HEK293T (cell line): ENCODE measurements at regions not wholly inside any gene's neighbourhood (a gene's known extent, or its start where the extent isn't known, plus 50 kb on each side); places are given as distances from the start of the nearest gene placed in this dataset.

Experiments
- ARNT ChIP-seq: fragments of 450-650 bp; IDR thresholded peaks from 2 replicates; pipeline ENCODE4 v1.6.1; 2017; ENCODE audit warnings: mild to moderate bottlenecking
- BHLHE40 ChIP-seq: fragments of 450-650 bp; IDR thresholded peaks from 2 replicates; pipeline ENCODE4 v1.6.1; 2016; ENCODE audit warnings: mild to moderate bottlenecking, moderate library complexity, borderline replicate concordance
- FOXA1 ChIP-seq: fragments of 450-650 bp; IDR thresholded peaks from 2 replicates; pipeline ENCODE4 v1.6.1; 2016; ENCODE audit warnings: mild to moderate bottlenecking
- FOXM1 ChIP-seq: fragments of 450-650 bp; IDR thresholded peaks from 2 replicates; pipeline ENCODE4 v1.6.1; 2017; ENCODE audit warnings: mild to moderate bottlenecking, borderline replicate concordance
- HDGF ChIP-seq: fragments of 450-650 bp; IDR thresholded peaks from 2 replicates; pipeline ENCODE4 v1.6.1; 2017; ENCODE audit warnings: antibody characterized with exemption, borderline replicate concordance
- L3MBTL2 ChIP-seq: fragments of 450-650 bp; conservative IDR thresholded peaks from 2 replicates; pipeline ENCODE4 v1.6.1; 2016; ENCODE audit warnings: mild to moderate bottlenecking

DNA sequence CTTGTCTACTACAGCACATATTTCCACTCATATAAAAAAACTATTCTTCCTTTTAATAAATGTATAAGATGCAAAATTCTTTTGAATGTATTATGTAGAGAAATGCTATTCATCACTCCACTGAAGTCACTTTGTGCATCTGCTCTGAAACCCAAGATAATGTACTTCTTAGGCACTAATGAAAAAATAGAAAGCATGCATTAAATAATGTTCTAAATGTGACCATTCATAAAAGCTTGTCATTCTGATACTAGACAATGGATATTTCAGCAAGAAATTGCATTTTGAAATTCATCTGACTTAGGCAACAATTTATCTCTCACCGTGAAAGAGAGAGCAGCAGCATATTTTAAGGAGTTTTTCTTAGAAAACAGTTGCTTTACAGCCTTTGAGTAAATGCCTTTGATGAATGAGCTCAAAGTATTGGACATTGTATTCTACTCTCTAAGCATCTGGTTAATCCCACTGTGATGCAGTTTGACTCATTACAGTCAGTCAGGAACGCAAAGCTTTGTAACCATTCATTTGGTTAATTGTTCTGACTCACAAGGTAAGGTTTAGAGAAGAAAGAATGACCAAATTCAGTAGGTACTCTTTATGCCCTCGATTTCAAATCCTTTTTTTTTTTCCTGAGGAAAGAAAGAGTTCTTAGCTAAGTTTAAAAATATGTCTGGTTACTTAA lies 2233.8 kb upstream of the C9orf72 start:
- TF ChIP-seq L3MBTL2 (no peak), FOXM1 (no peak), BHLHE40 (no peak), ARNT (no peak), FOXA1 (no peak), HDGF (no peak)
